Neuronal stem cell (in vitro differentiated cells): ENCODE measurements at regions not wholly inside any gene's neighbourhood (a gene's known extent, or its start where the extent isn't known, plus 50 kb on each side); places are given as distances from the start of the nearest gene placed in this dataset.

Source experiments
- DNase-seq: peaks from one replicate; pipeline ENCODE4 v3.0.0-alpha.2; 2013; ENCODE audit warnings: low spot score
- H2AFZ ChIP-seq: one replicate; pipeline ENCODE4 v1.6.1; 2013; ENCODE audit warnings: mild to moderate bottlenecking, low read length, inconsistent platforms
- H2AK5ac ChIP-seq: 2 replicates; pipeline ENCODE4 v1.6.1; 2013; ENCODE audit warnings: low read depth, mild to moderate bottlenecking, inconsistent platforms, low read length, moderate library complexity, mixed read lengths
- H2BK120ac ChIP-seq: 2 replicates; pipeline ENCODE4 v1.6.1; 2013; ENCODE audit warnings: low read depth, mild to moderate bottlenecking, inconsistent platforms, low read length, moderate library complexity, mixed read lengths
- H2BK12ac ChIP-seq: one replicate; pipeline ENCODE4 v1.6.1; 2013; ENCODE audit warnings: low read length, inconsistent platforms
- H2BK15ac ChIP-seq: 2 replicates; pipeline ENCODE4 v1.6.1; 2013; ENCODE audit warnings: mild to moderate bottlenecking, low read length, inconsistent platforms, mixed read lengths
- H2BK5ac ChIP-seq: one replicate; pipeline ENCODE4 v1.6.1; 2013; ENCODE audit warnings: inconsistent platforms, mild to moderate bottlenecking, low read length, moderate library complexity
- H3K14ac ChIP-seq: one replicate; pipeline ENCODE4 v1.6.1; 2013; ENCODE audit warnings: low read length, inconsistent platforms
- H3K18ac ChIP-seq: 2 replicates; pipeline ENCODE4 v1.6.1; 2013; ENCODE audit warnings: low read length, inconsistent platforms
- H3K23ac ChIP-seq: 2 replicates; pipeline ENCODE4 v1.6.1; 2013; ENCODE audit warnings: low read depth, mild to moderate bottlenecking, mixed read lengths, low read length, inconsistent platforms; ENCODE audit not compliant: poor library complexity
- H3K27ac ChIP-seq: replicated peaks from 3 replicates; pipeline ENCODE4 v1.5.1; 2013; ENCODE audit warnings: low read length, inconsistent platforms
- H3K27me3 ChIP-seq, 3 experiments: 2 replicates each; pipeline ENCODE4 v1.6.1; 2013; ENCODE audit warnings: low read length in 3 of 3, mild to moderate bottlenecking in 2 of 3, inconsistent platforms in 1 of 3, low read depth in 1 of 3, mixed read lengths in 1 of 3, moderate library complexity in 1 of 3; ENCODE audit not compliant: control insufficient read depth in 3 of 3, insufficient read depth in 3 of 3
- H3K36me3 ChIP-seq, 2 donors: replicated peaks in 1 of 2; 2 replicates each; pipeline ENCODE4 v1.6.1; 2013; ENCODE audit warnings: low read length in 2 of 2; ENCODE audit not compliant: control insufficient read depth in 2 of 2, insufficient read depth in 2 of 2
- H3K4ac ChIP-seq: 2 replicates; pipeline ENCODE4 v1.6.1; 2013; ENCODE audit warnings: inconsistent platforms, mild to moderate bottlenecking, low read length, moderate library complexity
- H3K4me1 ChIP-seq, 2 donors: 1 replicate in 1 of 2; 2 replicates in 1 of 2; pipeline ENCODE4 v1.6.1; 2013; ENCODE audit warnings: low read length in 2 of 2, low read depth in 1 of 2; ENCODE audit not compliant: control insufficient read depth in 2 of 2, insufficient read depth in 1 of 2
- H3K4me2 ChIP-seq: one replicate; pipeline ENCODE4 v1.6.1; 2013; ENCODE audit warnings: mild to moderate bottlenecking, low read length, inconsistent platforms; ENCODE audit not compliant: insufficient read depth, poor library complexity, severe bottlenecking
- H3K4me3 ChIP-seq, 2 donors: 2 replicates each; pipeline ENCODE4 v1.5.1; 2013; ENCODE audit warnings: low read length in 2 of 2, mild to moderate bottlenecking in 2 of 2, inconsistent platforms in 1 of 2, moderate library complexity in 1 of 2
- H3K79me1 ChIP-seq: one replicate; pipeline ENCODE4 v1.6.1; 2013; ENCODE audit warnings: low read depth, mild to moderate bottlenecking, inconsistent platforms, low read length, moderate library complexity
- H3K9ac ChIP-seq: one replicate; pipeline ENCODE4 v1.6.1; 2013; ENCODE audit warnings: mild to moderate bottlenecking, low read depth, low read length, inconsistent platforms; ENCODE audit not compliant: poor library complexity
- H3K9me3 ChIP-seq, 2 donors: replicated peaks in 1 of 2; 2 replicates each; pipeline versions ENCODE3 to v1.6.1; 2013; ENCODE audit warnings: low read length in 2 of 2, mild to moderate bottlenecking in 2 of 2, inconsistent platforms in 1 of 2, low read depth in 1 of 2, mixed read lengths in 1 of 2, moderate library complexity in 1 of 2; ENCODE audit not compliant: control insufficient read depth in 2 of 2, insufficient read depth in 1 of 2
- H4K8ac ChIP-seq: one replicate; pipeline ENCODE4 v1.6.1; 2013; ENCODE audit warnings: low read depth, mild to moderate bottlenecking, inconsistent platforms, low read length, moderate library complexity
- H4K91ac ChIP-seq: one replicate; pipeline ENCODE4 v1.6.1; 2013; ENCODE audit warnings: low read length, low read depth, mild to moderate bottlenecking, inconsistent platforms; ENCODE audit not compliant: poor library complexity
- WGBS, 2 donors: extraction: QIAGEN DNeasy Blood & Tissue Kit; methylation state at CpG; one replicate each; pipeline ENCODE4 v1.1.7; 2013; ENCODE audit warnings: missing lambda C conversion rate in 2 of 2, mixed read lengths in 1 of 2; ENCODE audit not compliant: insufficient read length in 2 of 2, insufficient replicate concordance in 1 of 2; ENCODE audit errors: extremely low coverage in 2 of 2; 5-methylcytosine and 5-hydroxymethylcytosine counted together

DNA sequence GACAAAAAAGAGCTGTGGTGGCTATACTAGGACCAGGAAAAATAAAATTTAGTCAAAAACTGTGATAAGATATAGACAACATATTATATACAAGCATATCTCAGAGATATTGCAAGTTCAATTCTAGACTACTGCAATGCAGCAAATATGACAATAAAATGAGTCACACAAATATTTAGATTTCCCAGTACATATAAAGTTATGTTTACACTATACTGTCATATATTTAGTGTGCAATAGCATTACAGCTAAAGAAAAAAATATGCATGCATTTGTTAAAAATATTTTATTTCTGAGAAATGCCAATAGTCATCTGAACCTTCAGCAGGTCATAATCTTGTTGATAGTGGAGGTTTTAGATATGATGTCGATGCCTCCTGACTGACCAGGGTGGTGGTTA lies 72.1 kb downstream of the AKR1C4 start:
- no peak overlapping the region for H2BK120ac ChIP-seq
- no peak overlapping the region for H3K4me3 ChIP-seq
- H3K79me1 ChIP-seq, result no peaks in the 10 kb centered on the region
- no peak overlapping the region for H3K4me2 ChIP-seq
- H4K91ac ChIP-seq, result no peak overlapping the region
- no peak overlapping the region for H2AK5ac ChIP-seq
- no peak for DNase-seq
- WGBS, 2 donors, result no CpG with 5 or more reads among the region's 1 CpG
- H3K14ac ChIP-seq, result no peak overlapping the region
- no peak overlapping the region for H4K8ac ChIP-seq
- H3K9me3 ChIP-seq, result no peaks in the 10 kb centered on the region
- H2BK12ac ChIP-seq, result no peak overlapping the region
- no peak overlapping the region for H3K23ac ChIP-seq
- H3K4me1 ChIP-seq, result no peaks in the 10 kb centered on the region
- no peak overlapping the region for H3K18ac ChIP-seq
- H2BK5ac ChIP-seq, result no peak overlapping the region
- no peak overlapping the region for H2BK15ac ChIP-seq
- H3K9ac ChIP-seq, result no peak overlapping the region
- H3K27ac ChIP-seq, result no peak overlapping the region
- H3K36me3 ChIP-seq, result no peaks in the 10 kb centered on the region
- H2AFZ ChIP-seq, result no peak overlapping the region
- H3K27me3 ChIP-seq, result no peaks in the 10 kb centered on the region
- no peak overlapping the region for H3K4ac ChIP-seq

DNA sequence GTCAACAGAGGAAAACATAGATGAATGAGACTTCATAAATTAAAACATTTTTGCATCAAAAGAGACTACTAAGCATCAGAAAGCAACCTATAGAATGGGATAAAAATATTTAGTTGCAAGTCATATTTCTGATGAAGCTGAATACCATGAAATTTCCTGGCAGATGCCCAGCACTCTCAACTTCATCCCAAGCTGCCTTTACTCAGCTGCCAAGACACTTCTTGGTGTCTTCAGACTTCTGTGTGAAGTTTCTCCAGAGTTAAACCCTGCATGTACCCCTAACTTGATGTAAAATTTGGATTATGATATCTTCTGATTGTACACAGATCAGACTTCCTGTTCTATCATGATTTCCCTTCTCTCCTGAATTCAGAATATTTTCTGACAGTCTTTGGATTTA lies 73.2 kb downstream of the AKR1C4 start:
- Histone ChIP-seq H4K91ac (no peak overlapping the region), H3K4ac (no peak overlapping the region), H3K4me3 (no peak overlapping the region), H3K4me1 (no peaks in the 10 kb centered on the region), H2BK5ac (no peak overlapping the region), H3K23ac (no peak overlapping the region), H3K4me2 (no peak overlapping the region), H2AFZ (no peak overlapping the region), H2AK5ac (no peak overlapping the region), H4K8ac (no peak overlapping the region), H3K36me3 (no peaks in the 10 kb centered on the region), H3K79me1 (no peaks in the 10 kb centered on the region), H2BK120ac (no peak overlapping the region), H2BK15ac (no peak overlapping the region), H3K18ac (no peak overlapping the region), H3K9me3 (no peaks in the 10 kb centered on the region), H3K9ac (no peak overlapping the region), H3K27me3 (no peaks in the 10 kb centered on the region), H3K14ac (no peak overlapping the region), H2BK12ac (no peak overlapping the region), H3K27ac (no peak overlapping the region)
- DNase-seq, result no peak

DNA sequence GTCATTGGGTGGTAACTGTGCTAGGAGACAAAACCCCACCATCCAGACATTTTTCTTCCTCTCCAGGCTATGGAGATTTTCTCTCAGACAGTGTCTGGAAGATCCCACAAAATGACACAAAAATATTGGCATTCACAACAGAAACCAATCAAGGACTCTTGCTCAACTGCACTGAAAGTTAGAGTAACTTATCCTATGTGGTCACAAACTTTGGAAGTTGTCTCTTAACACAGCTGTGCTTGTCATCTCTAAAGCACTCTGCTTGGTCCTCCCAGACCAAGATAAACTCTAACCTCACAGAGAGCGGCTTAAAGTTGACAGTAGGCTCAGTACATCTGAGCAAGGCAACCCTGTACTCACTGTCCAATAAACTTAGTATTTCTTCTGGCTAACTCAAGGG lies 74.9 kb downstream of the AKR1C4 start:
- Histone ChIP-seq H2BK5ac (no peak overlapping the region), H3K36me3 (no peaks in the 10 kb centered on the region), H3K27ac (no peak overlapping the region), H3K14ac (no peak overlapping the region), H3K4ac (no peak overlapping the region), H2AFZ (no peak overlapping the region), H3K79me1 (no peaks in the 10 kb centered on the region), H2BK15ac (no peak overlapping the region), H4K8ac (no peak overlapping the region), H2BK120ac (no peak overlapping the region), H3K9me3 (no peaks in the 10 kb centered on the region), H2AK5ac (no peak overlapping the region), H3K23ac (no peak overlapping the region), H3K9ac (no peak overlapping the region), H3K4me1 (no peaks in the 10 kb centered on the region), H2BK12ac (no peak overlapping the region), H3K27me3 (no peaks in the 10 kb centered on the region), H4K91ac (no peak overlapping the region), H3K18ac (no peak overlapping the region), H3K4me3 (no peak overlapping the region), H3K4me2 (no peak overlapping the region)
- no CpG with 5 or more reads among the region's 1 CpG for WGBS, 2 donors
- no peak for DNase-seq

DNA sequence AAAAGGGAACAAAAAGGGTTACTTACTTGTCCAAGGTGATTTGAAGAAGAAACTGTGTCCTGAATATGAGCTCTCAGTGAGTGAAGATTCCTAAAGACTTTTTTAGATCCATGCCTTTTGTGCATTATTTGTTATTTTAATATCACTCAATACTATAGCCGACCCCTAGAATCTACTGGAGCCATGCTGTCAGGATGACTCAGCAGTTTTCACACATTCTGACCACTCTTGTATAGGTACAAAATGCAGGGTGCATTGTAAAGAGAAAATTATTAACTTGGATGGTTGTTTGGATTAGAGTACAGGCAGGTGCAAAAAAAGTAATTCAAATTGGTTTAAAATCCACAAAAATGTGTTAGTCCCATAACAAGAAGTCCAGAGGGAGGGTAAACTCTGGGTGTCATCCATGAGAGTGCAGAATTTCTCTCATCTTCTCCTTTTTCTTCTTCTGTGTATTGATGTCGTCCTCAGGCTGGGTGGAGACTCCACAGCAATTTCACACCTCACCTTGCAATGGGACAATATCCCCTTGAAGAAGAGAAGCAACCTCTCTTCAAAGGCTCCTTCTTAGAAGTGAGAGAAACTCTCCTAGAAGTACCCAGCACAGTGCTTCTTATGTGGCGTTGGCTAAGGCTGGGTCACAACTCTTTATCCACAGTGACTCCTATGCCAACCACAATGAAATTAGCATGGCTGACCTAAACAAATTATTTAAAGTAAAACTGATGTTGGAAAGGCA lies 75.6 kb downstream of the AKR1C4 start:
- Histone ChIP-seq H3K4ac (no peak overlapping the region), H2BK15ac (no peak overlapping the region), H3K79me1 (no peaks in the 10 kb centered on the region), H2AK5ac (no peak overlapping the region), H3K18ac (no peak overlapping the region), H3K27ac (no peak overlapping the region), H3K4me2 (no peak overlapping the region), H4K8ac (no peak overlapping the region), H3K9ac (no peak overlapping the region), H3K27me3 (no peaks in the 10 kb centered on the region), H2BK5ac (no peak overlapping the region), H2BK12ac (no peak overlapping the region), H3K36me3 (no peaks in the 10 kb centered on the region), H3K14ac (no peak overlapping the region), H3K4me1 (no peaks in the 10 kb centered on the region), H4K91ac (no peak overlapping the region), H3K9me3 (no peaks in the 10 kb centered on the region), H2BK120ac (no peak overlapping the region), H3K4me3 (no peak overlapping the region), H2AFZ (no peak overlapping the region), H3K23ac (no peak overlapping the region)
- DNase-seq, result no peak
- WGBS, 2 donors, result no CpG with 5 or more reads among the region's 3 CpGs
